ENCODE measurements at regions not wholly inside any gene's neighbourhood (a gene's known extent, or its start where the extent isn't known, plus 50 kb on each side); places are given as distances from the start of the nearest gene placed in this dataset.
A peak's percentile ranks its signal among the peaks of the same experiment; 100 is the strongest.

GRCh38 chr5:164650427-164650826 lies 1145.0 kb downstream of the MAT2B start:
- no peak for DNase-seq

DNA sequence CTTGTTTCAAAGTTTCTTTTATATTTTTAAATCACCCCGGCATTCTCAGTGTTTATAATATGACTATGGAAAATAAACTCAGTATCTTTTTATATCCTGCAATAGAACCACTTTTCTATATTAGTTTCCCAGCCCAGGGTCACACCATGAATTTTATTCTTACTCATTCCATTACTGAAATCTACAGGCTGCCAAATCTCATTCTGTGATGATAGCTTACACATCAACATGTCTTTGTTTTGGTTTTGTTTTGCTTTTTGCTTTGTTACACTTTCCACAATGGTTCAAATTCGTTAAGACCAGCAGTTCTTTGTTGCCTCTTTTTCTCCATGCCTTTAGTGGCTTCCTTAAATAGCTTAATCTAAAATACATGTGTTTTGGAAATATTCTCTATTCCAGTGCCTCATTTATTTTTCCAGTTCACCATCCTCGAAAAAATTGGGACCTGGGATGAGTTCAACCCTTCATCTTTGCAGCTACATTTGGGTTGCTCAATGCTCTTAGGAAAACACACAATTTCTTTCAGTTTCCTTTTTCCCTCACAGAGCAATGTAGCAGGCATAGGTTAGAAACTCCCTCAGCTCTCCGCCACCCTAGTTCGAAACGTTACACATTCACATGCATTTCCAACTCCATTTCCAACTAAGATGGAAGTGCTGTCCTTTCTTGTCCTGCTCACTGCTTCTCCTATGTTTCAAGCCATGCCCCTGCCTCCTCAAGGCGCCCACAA lies 1146.3 kb downstream of the MAT2B start:
- no peak for DNase-seq

DNA sequence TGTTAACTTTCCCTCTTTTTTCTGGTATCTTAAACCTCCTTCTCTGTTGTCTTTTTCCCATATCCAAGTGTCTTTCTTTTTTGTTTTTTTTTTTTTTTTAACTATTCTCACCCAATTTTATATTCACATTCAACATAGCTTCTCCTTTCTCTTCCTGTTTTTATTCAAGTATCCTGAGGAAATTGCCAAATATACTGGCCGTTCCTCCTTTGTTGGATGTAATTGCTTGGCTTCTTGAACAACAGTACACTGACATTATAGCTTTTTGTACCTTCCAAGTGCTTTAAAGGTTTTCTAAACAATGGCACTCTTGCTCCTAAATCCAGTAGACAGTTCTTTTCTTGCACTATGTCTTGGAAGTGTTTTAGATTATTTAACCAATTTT lies 1146.8 kb downstream of the MAT2B start:
- no peak for DNase-seq

- DNase-seq: no peak
Measured at GRCh38 chr5:164663198-164663989, 1158.0 kb downstream of the MAT2B start.

GRCh38 chr5:164671640-164672039 lies 1166.2 kb downstream of the MAT2B start:
- DNase-seq: no peak

DNA sequence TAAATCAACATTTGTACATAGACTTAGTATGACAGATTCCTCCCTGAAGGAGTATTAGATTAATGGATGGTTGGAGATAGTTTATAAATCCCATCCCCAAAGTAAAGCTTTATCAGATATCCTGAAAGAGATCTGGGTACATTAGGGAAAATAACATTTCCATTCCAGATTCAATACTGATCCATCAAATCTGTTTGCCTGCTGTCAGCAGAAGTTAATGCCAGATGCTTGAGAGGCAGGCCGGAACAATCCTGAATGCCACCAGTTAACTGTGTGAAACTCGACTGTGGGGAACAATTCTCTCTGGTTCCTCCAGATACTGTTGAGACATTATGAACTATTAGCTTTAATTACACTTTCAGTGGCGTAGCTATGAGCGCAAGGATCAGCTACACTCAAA lies 1166.8 kb downstream of the MAT2B start:
- peak in 1 of 2 experiments; percentile 43 for DNase-seq

GRCh38 chr5:164672931-164673694 lies 1167.7 kb downstream of the MAT2B start:
- peak in 1 of 2 experiments; percentile 45 for DNase-seq

GRCh38 chr5:164679461-164679860 lies 1174.0 kb downstream of the MAT2B start:
- no peak for DNase-seq

DNA sequence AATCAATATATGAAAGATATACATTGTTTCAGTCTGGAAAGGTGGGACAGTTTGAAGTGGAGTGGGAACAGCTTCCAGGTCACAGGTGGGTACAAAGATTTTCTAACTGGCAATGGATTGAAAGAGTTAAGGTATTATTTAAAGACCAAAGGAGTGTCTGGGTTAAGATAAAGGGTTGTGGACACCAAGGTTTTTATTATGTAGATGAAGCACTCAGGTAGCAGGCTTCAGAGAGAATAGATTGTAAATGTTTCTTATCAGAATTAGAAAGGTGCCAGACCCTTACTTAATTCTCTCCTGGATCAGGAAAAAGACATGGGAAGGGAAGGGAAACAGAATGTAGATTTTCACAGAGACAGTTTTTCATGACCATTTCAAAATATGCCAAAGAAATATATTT lies 1174.8 kb downstream of the MAT2B start:
- no peak for DNase-seq

GRCh38 chr5:164680812-164681520 lies 1175.5 kb downstream of the MAT2B start:
- DNase-seq: no peak

- DNase-seq: no peak
Measured at GRCh38 chr5:164687391-164687790, 1182.0 kb downstream of the MAT2B start.

GRCh38 chr5:164688437-164688836 lies 1183.0 kb downstream of the MAT2B start:
- DNase-seq: peak; percentile 21 to 85

DNA sequence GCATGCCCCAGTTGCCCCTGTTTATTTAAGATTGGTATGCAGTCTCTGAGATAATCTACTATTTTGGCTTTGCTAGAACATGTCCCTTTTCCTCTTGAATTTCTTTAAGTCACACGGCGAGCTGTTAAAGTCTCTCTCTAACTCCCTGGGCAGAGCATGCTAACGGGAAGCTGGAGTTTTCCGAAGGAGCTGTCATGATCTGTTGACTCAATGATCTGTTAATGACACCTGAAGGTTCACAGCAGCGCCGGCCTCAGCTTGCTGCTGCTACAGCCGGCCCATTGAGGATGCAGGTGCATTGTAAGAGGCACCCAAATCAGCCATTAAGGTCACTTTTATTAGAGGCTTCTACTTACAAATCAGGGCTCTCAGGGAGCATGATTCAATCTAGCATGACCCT lies 1203.4 kb downstream of the MAT2B start:
- no peak for DNase-seq

DNA sequence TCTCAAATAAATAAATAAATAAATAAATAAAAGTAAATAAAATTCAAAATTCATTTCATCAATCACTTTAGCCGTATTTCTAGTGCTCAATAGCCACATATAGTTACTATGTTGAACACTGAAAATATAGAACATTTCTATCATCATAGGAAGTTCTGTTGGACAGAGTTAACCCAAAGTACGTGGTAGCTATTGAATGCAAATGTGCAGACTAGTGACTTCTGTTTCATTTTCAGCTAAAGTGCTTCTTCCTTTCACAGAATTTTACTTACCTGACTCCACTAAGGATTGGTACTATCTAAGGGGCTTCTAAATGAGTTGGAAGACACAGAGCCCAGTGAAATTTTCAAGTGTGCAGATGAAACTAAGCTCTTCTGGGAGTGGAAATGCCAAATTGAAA lies 1208.3 kb downstream of the MAT2B start:
- DNase-seq: no peak

DNA sequence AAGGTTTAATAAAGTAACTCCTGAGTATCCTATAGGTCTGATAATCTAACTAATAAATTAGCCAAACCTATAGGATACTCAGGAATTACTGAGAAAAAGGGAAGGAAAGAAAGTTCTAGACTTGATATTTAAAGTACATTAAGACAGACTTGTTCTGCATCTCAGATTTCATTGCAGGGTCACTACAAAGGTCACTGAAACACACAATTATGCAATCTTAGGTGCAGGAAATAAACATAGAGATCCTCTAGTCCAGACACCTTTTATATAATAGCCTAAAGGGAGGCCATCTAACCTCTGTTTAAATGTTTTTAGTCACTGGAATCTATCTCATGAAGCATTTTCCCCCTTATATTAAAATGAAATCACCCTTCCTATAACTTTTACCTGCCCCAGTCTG lies 1215.7 kb downstream of the MAT2B start:
- DNase-seq: no peak

DNA sequence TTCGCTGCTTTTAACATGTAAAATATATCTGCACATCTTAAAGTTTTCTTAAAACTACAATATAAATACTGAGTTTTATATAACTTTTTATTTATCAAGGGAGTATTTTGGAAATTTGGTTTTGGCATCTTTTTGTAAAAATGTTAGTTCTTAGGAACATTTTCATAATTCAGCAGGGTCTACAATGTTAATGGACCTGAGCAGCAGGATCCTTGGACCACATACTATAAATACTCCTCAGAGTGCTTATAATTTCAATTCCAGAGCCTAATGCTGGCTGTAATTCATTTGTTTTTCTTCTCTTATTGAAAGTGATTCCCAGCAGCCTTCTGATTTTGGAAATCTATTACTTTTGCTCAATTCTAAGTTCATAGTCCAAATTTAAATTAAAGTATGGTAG lies 1216.2 kb downstream of the MAT2B start:
- no peak for DNase-seq

GRCh38 chr5:164722702-164723101 lies 1217.3 kb downstream of the MAT2B start:
- no peak for DNase-seq

DNA sequence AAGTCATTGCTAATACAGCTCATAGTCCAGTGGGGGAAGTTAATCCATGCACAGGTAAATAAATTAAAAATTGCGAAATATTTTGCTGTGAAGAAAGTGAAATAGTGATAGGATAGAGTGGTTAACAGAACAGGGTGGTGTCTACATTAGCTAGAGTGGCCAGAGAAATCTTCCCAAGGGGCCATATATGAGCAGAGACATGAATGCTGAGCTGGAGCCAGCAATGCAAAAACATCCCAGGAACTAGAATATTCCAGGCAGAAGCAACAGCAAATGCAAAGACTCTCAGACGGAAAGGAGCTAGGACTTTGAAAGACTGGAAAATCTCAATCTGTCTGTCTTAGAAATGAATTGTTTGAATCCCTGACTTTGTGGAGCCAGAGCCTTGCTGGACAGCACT lies 1221.6 kb downstream of the MAT2B start:
- no peak for DNase-seq

GRCh38 chr5:164728733-164729132 lies 1223.3 kb downstream of the MAT2B start:
- DNase-seq: no peak

- no peak for DNase-seq
Measured at GRCh38 chr5:164735334-164735733, 1229.9 kb downstream of the MAT2B start.

GRCh38 chr5:164741376-164741775 lies 1236.0 kb downstream of the MAT2B start:
- DNase-seq: no peak

- no peak for DNase-seq
Measured at GRCh38 chr5:164742025-164742424, 1236.6 kb downstream of the MAT2B start.

- no peak for DNase-seq
Measured at GRCh38 chr5:164746723-164747122, 1241.3 kb downstream of the MAT2B start.

Measured in NCI-H524 (cell line).